ENCODE measurements at regions not wholly inside any gene's neighbourhood (a gene's known extent, or its start where the extent isn't known, plus 50 kb on each side); places are given as distances from the start of the nearest gene placed in this dataset.
A peak's percentile ranks its signal among the peaks of the same experiment; 100 is the strongest.

- no peaks in the 10 kb centered on the region for H3K36me3 ChIP-seq (ENCODE audit: control insufficient read depth, insufficient read depth, low read length)
- H3K4me1 ChIP-seq (ENCODE audit: control insufficient read depth, low read depth, low read length): no peaks in the 10 kb centered on the region
- no peaks in the 10 kb centered on the region for H3K27me3 ChIP-seq (ENCODE audit: insufficient read depth, low read length, poor library complexity)
- no peak overlapping the region for H3K27ac ChIP-seq (ENCODE audit: low read depth, low read length)
- DNase-seq: no peak
- no peaks in the 10 kb centered on the region for H3K79me2 ChIP-seq (ENCODE audit: control insufficient read depth, insufficient read depth, low read length)
- no peak overlapping the region for H2BK15ac ChIP-seq (replicated peaks; ENCODE audit: low read depth)
- no peak overlapping the region for H2AK5ac ChIP-seq (ENCODE audit: low read length)
- H4K5ac ChIP-seq (ENCODE audit: low read length): no peak overlapping the region
- H3K56ac ChIP-seq (ENCODE audit: low read length): no peak overlapping the region
- no peak overlapping the region for H3K23ac ChIP-seq (ENCODE audit: low read length)
- no peak overlapping the region for H2BK5ac ChIP-seq (ENCODE audit: low read length)
- H4K8ac ChIP-seq (ENCODE audit: low read depth, low read length): no peak overlapping the region
- H3K4ac ChIP-seq (ENCODE audit: low read depth, low read length): no peak overlapping the region
- no peak overlapping the region for H3K4me3 ChIP-seq (ENCODE audit: low read length)
- no peak overlapping the region for H3K4me2 ChIP-seq (ENCODE audit: low read length)
- H3K9ac ChIP-seq (ENCODE audit: low read length): no peak overlapping the region
- no peaks in the 10 kb centered on the region for H3K79me1 ChIP-seq (ENCODE audit: low read length)
- H2BK120ac ChIP-seq (ENCODE audit: low read depth, low read length): no peak overlapping the region
- H3K18ac ChIP-seq (ENCODE audit: low read length): no peak overlapping the region
Measured at GRCh38 chr7:118039963-118040489, 143.9 kb upstream of the LSM8 start.

DNA sequence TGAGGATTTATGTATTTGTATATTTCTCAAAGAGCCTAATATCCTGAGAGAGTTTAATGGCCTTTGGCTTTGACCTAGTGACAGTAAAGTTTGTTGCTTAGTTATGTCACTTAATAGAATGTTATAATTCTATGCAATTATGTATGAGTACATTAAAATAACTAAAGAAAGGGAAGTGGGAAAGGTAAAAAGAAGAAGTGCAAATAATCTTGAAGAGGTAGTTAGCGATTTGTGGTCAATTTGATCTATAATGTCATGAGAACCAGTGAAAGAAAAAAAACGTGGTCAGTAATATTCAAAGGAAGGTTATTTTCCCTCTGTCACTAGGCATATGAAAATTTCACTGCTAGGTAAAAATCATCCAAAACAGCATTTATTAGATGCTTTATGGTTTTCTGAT lies 143.4 kb upstream of the LSM8 start:
- H4K5ac ChIP-seq (ENCODE audit: low read length): no peak overlapping the region
- whole genome bisulfite sequencing (ENCODE audit: extremely low coverage, insufficient coverage, low lambda C conversion rate): no CpG with 5 or more reads among the region's 2 CpGs
- H2BK120ac ChIP-seq (ENCODE audit: low read depth, low read length): no peak overlapping the region
- no peaks in the 10 kb centered on the region for H3K27me3 ChIP-seq (ENCODE audit: insufficient read depth, low read length, poor library complexity)
- H3K56ac ChIP-seq (ENCODE audit: low read length): no peak overlapping the region
- H3K79me2 ChIP-seq (ENCODE audit: control insufficient read depth, insufficient read depth, low read length): no peaks in the 10 kb centered on the region
- H3K4ac ChIP-seq (ENCODE audit: low read depth, low read length): no peak overlapping the region
- no peak overlapping the region for H3K4me2 ChIP-seq (ENCODE audit: low read length)
- no peak overlapping the region for H3K4me3 ChIP-seq (ENCODE audit: low read length)
- no peak overlapping the region for H2AK5ac ChIP-seq (ENCODE audit: low read length)
- no peak overlapping the region for H3K18ac ChIP-seq (ENCODE audit: low read length)
- H4K8ac ChIP-seq (ENCODE audit: low read depth, low read length): no peak overlapping the region
- DNase-seq: no peak
- H2BK5ac ChIP-seq (ENCODE audit: low read length): no peak overlapping the region
- H3K23ac ChIP-seq (ENCODE audit: low read length): no peak overlapping the region
- no peak overlapping the region for H2BK15ac ChIP-seq (replicated peaks; ENCODE audit: low read depth)
- no peak overlapping the region for H3K27ac ChIP-seq (ENCODE audit: low read depth, low read length)
- H3K9ac ChIP-seq (ENCODE audit: low read length): no peak overlapping the region
- H3K79me1 ChIP-seq (ENCODE audit: low read length): no peaks in the 10 kb centered on the region
- H3K36me3 ChIP-seq (ENCODE audit: control insufficient read depth, insufficient read depth, low read length): no peaks in the 10 kb centered on the region
- no peaks in the 10 kb centered on the region for H3K4me1 ChIP-seq (ENCODE audit: control insufficient read depth, low read depth, low read length)

GRCh38 chr7:118041251-118041878 lies 142.6 kb upstream of the LSM8 start:
- no peaks in the 10 kb centered on the region for H3K4me1 ChIP-seq (ENCODE audit: control insufficient read depth, low read depth, low read length)
- no peak for DNase-seq
- no peak overlapping the region for H4K5ac ChIP-seq (ENCODE audit: low read length)
- no peak overlapping the region for H3K56ac ChIP-seq (ENCODE audit: low read length)
- H3K9ac ChIP-seq (ENCODE audit: low read length): no peak overlapping the region
- WGBS (ENCODE audit: extremely low coverage, insufficient coverage, low lambda C conversion rate): no CpG with 5 or more reads among the region's 3 CpGs
- no peaks in the 10 kb centered on the region for H3K36me3 ChIP-seq (ENCODE audit: control insufficient read depth, insufficient read depth, low read length)
- H2BK120ac ChIP-seq (ENCODE audit: low read depth, low read length): no peak overlapping the region
- no peak overlapping the region for H2AK5ac ChIP-seq (ENCODE audit: low read length)
- H3K79me2 ChIP-seq (ENCODE audit: control insufficient read depth, insufficient read depth, low read length): no peaks in the 10 kb centered on the region
- no peak overlapping the region for H2BK5ac ChIP-seq (ENCODE audit: low read length)
- H3K79me1 ChIP-seq (ENCODE audit: low read length): no peaks in the 10 kb centered on the region
- no peak overlapping the region for H4K8ac ChIP-seq (ENCODE audit: low read depth, low read length)
- H3K18ac ChIP-seq (ENCODE audit: low read length): no peak overlapping the region
- no peak overlapping the region for H3K27ac ChIP-seq (ENCODE audit: low read depth, low read length)
- H3K4me3 ChIP-seq (ENCODE audit: low read length): no peak overlapping the region
- H3K23ac ChIP-seq (ENCODE audit: low read length): no peak overlapping the region
- H3K4me2 ChIP-seq (ENCODE audit: low read length): no peak overlapping the region
- no peaks in the 10 kb centered on the region for H3K27me3 ChIP-seq (ENCODE audit: insufficient read depth, low read length, poor library complexity)
- no peak overlapping the region for H3K4ac ChIP-seq (ENCODE audit: low read depth, low read length)
- no peak overlapping the region for H2BK15ac ChIP-seq (replicated peaks; ENCODE audit: low read depth)

GRCh38 chr7:118045629-118046028 lies 138.3 kb upstream of the LSM8 start:
- no peak overlapping the region for H2BK120ac ChIP-seq (ENCODE audit: low read depth, low read length)
- H3K79me2 ChIP-seq (ENCODE audit: control insufficient read depth, insufficient read depth, low read length): no peaks in the 10 kb centered on the region
- H3K4ac ChIP-seq (ENCODE audit: low read depth, low read length): no peak overlapping the region
- no peaks in the 10 kb centered on the region for H3K36me3 ChIP-seq (ENCODE audit: control insufficient read depth, insufficient read depth, low read length)
- no peak overlapping the region for H3K56ac ChIP-seq (ENCODE audit: low read length)
- DNase-seq: peak; percentile 20
- no peak overlapping the region for H3K18ac ChIP-seq (ENCODE audit: low read length)
- no peak overlapping the region for H2BK5ac ChIP-seq (ENCODE audit: low read length)
- no peaks in the 10 kb centered on the region for H3K79me1 ChIP-seq (ENCODE audit: low read length)
- no peak overlapping the region for H2BK15ac ChIP-seq (replicated peaks; ENCODE audit: low read depth)
- H3K4me3 ChIP-seq (ENCODE audit: low read length): no peak overlapping the region
- no peak overlapping the region for H3K27ac ChIP-seq (ENCODE audit: low read depth, low read length)
- no peak overlapping the region for H2AK5ac ChIP-seq (ENCODE audit: low read length)
- WGBS (ENCODE audit: extremely low coverage, insufficient coverage, low lambda C conversion rate): no CpG with 5 or more reads among the region's 2 CpGs
- H4K5ac ChIP-seq (ENCODE audit: low read length): no peak overlapping the region
- no peaks in the 10 kb centered on the region for H3K27me3 ChIP-seq (ENCODE audit: insufficient read depth, low read length, poor library complexity)
- no peak overlapping the region for H3K23ac ChIP-seq (ENCODE audit: low read length)
- no peak overlapping the region for H3K9ac ChIP-seq (ENCODE audit: low read length)
- no peak overlapping the region for H3K4me2 ChIP-seq (ENCODE audit: low read length)
- no peak overlapping the region for H4K8ac ChIP-seq (ENCODE audit: low read depth, low read length)
- no peaks in the 10 kb centered on the region for H3K4me1 ChIP-seq (ENCODE audit: control insufficient read depth, low read depth, low read length)

DNA sequence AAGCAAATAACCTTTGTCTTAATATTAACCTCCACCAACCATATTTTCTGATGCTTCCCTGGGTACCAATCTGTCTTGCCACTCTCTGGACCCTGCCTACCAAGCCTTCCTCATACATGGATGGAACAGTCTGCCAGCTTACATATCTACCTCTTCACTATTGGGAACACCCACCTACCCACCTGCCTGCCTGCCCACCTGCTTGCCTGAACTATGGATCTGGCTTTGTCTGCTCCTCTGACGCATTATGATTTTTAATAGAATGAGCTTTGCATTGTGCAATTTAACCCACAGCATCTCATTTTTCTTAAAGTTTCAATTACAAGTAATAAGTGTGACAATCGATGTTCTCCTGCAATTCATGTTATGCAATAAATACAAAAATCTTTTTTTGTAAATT lies 137.9 kb upstream of the LSM8 start:
- no CpG with 5 or more reads among the region's 2 CpGs for WGBS (ENCODE audit: extremely low coverage, insufficient coverage, low lambda C conversion rate)
- no peak overlapping the region for H2BK15ac ChIP-seq (replicated peaks; ENCODE audit: low read depth)
- no peaks in the 10 kb centered on the region for H3K79me2 ChIP-seq (ENCODE audit: control insufficient read depth, insufficient read depth, low read length)
- H3K18ac ChIP-seq (ENCODE audit: low read length): no peak overlapping the region
- H2BK5ac ChIP-seq (ENCODE audit: low read length): no peak overlapping the region
- no peak overlapping the region for H3K56ac ChIP-seq (ENCODE audit: low read length)
- no peak overlapping the region for H4K5ac ChIP-seq (ENCODE audit: low read length)
- H3K9ac ChIP-seq (ENCODE audit: low read length): no peak overlapping the region
- H3K36me3 ChIP-seq (ENCODE audit: control insufficient read depth, insufficient read depth, low read length): no peaks in the 10 kb centered on the region
- H3K79me1 ChIP-seq (ENCODE audit: low read length): no peaks in the 10 kb centered on the region
- H2BK120ac ChIP-seq (ENCODE audit: low read depth, low read length): no peak overlapping the region
- H3K27ac ChIP-seq (ENCODE audit: low read depth, low read length): no peak overlapping the region
- no peak overlapping the region for H2AK5ac ChIP-seq (ENCODE audit: low read length)
- no peak overlapping the region for H3K23ac ChIP-seq (ENCODE audit: low read length)
- no peaks in the 10 kb centered on the region for H3K4me1 ChIP-seq (ENCODE audit: control insufficient read depth, low read depth, low read length)
- no peak overlapping the region for H3K4me2 ChIP-seq (ENCODE audit: low read length)
- H3K4ac ChIP-seq (ENCODE audit: low read depth, low read length): no peak overlapping the region
- H4K8ac ChIP-seq (ENCODE audit: low read depth, low read length): no peak overlapping the region
- H3K27me3 ChIP-seq (ENCODE audit: insufficient read depth, low read length, poor library complexity): no peaks in the 10 kb centered on the region
- no peak overlapping the region for H3K4me3 ChIP-seq (ENCODE audit: low read length)
- DNase-seq: no peak

GRCh38 chr7:118046801-118047200 lies 137.2 kb upstream of the LSM8 start:
- Histone ChIP-seq H3K79me2 (ENCODE audit: control insufficient read depth, insufficient read depth, low read length) (no peaks in the 10 kb centered on the region), H3K23ac (ENCODE audit: low read length) (no peak overlapping the region), H3K79me1 (ENCODE audit: low read length) (no peaks in the 10 kb centered on the region), H2BK120ac (ENCODE audit: low read depth, low read length) (no peak overlapping the region), H2BK5ac (ENCODE audit: low read length) (no peak overlapping the region), H3K27ac (ENCODE audit: low read depth, low read length) (no peak overlapping the region), H3K18ac (ENCODE audit: low read length) (no peak overlapping the region), H3K4me3 (ENCODE audit: low read length) (no peak overlapping the region), H3K9ac (ENCODE audit: low read length) (no peak overlapping the region), H2BK15ac (replicated peaks; ENCODE audit: low read depth) (no peak overlapping the region), H3K27me3 (ENCODE audit: insufficient read depth, low read length, poor library complexity) (no peaks in the 10 kb centered on the region), H3K4me1 (ENCODE audit: control insufficient read depth, low read depth, low read length) (no peaks in the 10 kb centered on the region), H4K5ac (ENCODE audit: low read length) (no peak overlapping the region), H3K56ac (ENCODE audit: low read length) (no peak overlapping the region), H4K8ac (ENCODE audit: low read depth, low read length) (no peak overlapping the region), H3K36me3 (ENCODE audit: control insufficient read depth, insufficient read depth, low read length) (no peaks in the 10 kb centered on the region), H2AK5ac (ENCODE audit: low read length) (no peak overlapping the region), H3K4me2 (ENCODE audit: low read length) (no peak overlapping the region), H3K4ac (ENCODE audit: low read depth, low read length) (no peak overlapping the region)
- no CpG with 5 or more reads among the region's 2 CpGs for WGBS (ENCODE audit: extremely low coverage, insufficient coverage, low lambda C conversion rate)
- DNase-seq: no peak

Data from mesendoderm (in vitro differentiated cells).